SK-N-SH (cell line): ENCODE measurements at regions not wholly inside any gene's neighbourhood (a gene's known extent, or its start where the extent isn't known, plus 50 kb on each side); places are given as distances from the start of the nearest gene placed in this dataset.

Source experiments
- CTCF ChIA-PET: fragments of 300-600, 350-600 bp; formaldehyde crosslinking; extraction: SDS; loops from one replicate; lab custom pipeline; 2021; lab: Yijun Ruan, JAX
- POLR2A ChIA-PET: fragments of 350-600 bp; sonication (Branson Sonifier 250); formaldehyde crosslinking; extraction: SDS; loops from one replicate; lab custom pipeline; 2020; ENCODE audit warnings: antibody characterized with exemption, inconsistent platforms; lab: Yijun Ruan, JAX
- DNase-seq: peaks from one replicate; pipeline ENCODE4 v3.0.0; 2012
- H2AFZ ChIP-seq: fragments of 200-600 bp; sonication (generic); 2 replicates; pipeline ENCODE4 v1.8.1; 2016; ENCODE audit warnings: antibody characterized with exemption, mild to moderate bottlenecking, low read depth
- H3F3A ChIP-seq: fragments of 200-600 bp; sonication (generic); replicated peaks from 2 replicates; pipeline ENCODE3; 2016; ENCODE audit warnings: antibody characterized with exemption, mild to moderate bottlenecking; ENCODE audit not compliant: insufficient read depth
- H3K27ac ChIP-seq, 2 experiments: fragments of 200-500 bp in 1 of 2; fragments of 200-600 bp in 1 of 2; sonication (Bioruptor generic) in 1 of 2; sonication (generic), shearing (Covaris generic) in 1 of 2; 2 replicates each; pipeline versions ENCODE4 v1.5.1 to v1.6.1; 2014 to 2016; ENCODE audit warnings: low read depth in 2 of 2, inconsistent platforms in 1 of 2, low read length in 1 of 2, mild to moderate bottlenecking in 1 of 2, mixed read lengths in 1 of 2
- H3K27me3 ChIP-seq: fragments of 200-600 bp; sonication (generic), shearing (Covaris generic); 2 replicates; pipeline ENCODE4 v1.6.1; 2016; ENCODE audit warnings: mixed run types; ENCODE audit not compliant: insufficient read depth
- H3K36me3 ChIP-seq, 2 experiments: fragments of 200-500 bp in 1 of 2; fragments of 200-600 bp in 1 of 2; sonication (Bioruptor generic) in 1 of 2; sonication (generic) in 1 of 2; replicated peaks in 1 of 2; 2 replicates each; pipeline versions ENCODE3 to v1.5.1; 2014 to 2016; ENCODE audit warnings: low read length in 1 of 2, mild to moderate bottlenecking in 1 of 2; ENCODE audit not compliant: insufficient read depth in 2 of 2, control insufficient read depth in 1 of 2
- H3K4me1 ChIP-seq, 2 experiments: fragments of 200-500 bp in 1 of 2; fragments of 200-600 bp in 1 of 2; sonication (Bioruptor generic) in 1 of 2; sonication (generic), shearing (Covaris generic) in 1 of 2; 2 replicates each; pipeline versions ENCODE4 v1.5.1 to v1.6.1; 2014 to 2016; ENCODE audit warnings: low read depth in 1 of 2, low read length in 1 of 2, mixed run types in 1 of 2; ENCODE audit not compliant: insufficient read depth in 2 of 2, control insufficient read depth in 1 of 2
- H3K4me2 ChIP-seq: fragments of 200-600 bp; sonication (generic), shearing (Covaris generic); 2 replicates; pipeline ENCODE4 v1.6.1; 2017; ENCODE audit warnings: mixed run types
- H3K4me3 ChIP-seq, 2 experiments: fragments of 200-500 bp in 1 of 2; fragments of 200-600 bp in 1 of 2; sonication (Bioruptor generic) in 1 of 2; sonication (generic), shearing (Covaris generic) in 1 of 2; 2 replicates each; pipeline versions ENCODE4 v1.5.1 to v1.8.1; 2014 to 2016; ENCODE audit warnings: low read depth in 2 of 2, inconsistent platforms in 1 of 2, low read length in 1 of 2, mild to moderate bottlenecking in 1 of 2, mixed read lengths in 1 of 2, moderate library complexity in 1 of 2
- H3K79me2 ChIP-seq: fragments of 200-600 bp; sonication (generic); 2 replicates; pipeline ENCODE4 v1.8.1; 2017; ENCODE audit warnings: mild to moderate bottlenecking; ENCODE audit not compliant: insufficient read depth
- H3K9ac ChIP-seq: fragments of 200-600 bp; sonication (generic); 2 replicates; pipeline ENCODE4 v1.6.1; 2017; ENCODE audit warnings: mixed run types
- H3K9me2 ChIP-seq: fragments of 200-600 bp; sonication (generic); 2 replicates; pipeline ENCODE4 v1.6.1; 2017; ENCODE audit warnings: mixed run types
- H3K9me3 ChIP-seq: fragments of 200-600 bp; sonication (generic); 2 replicates; pipeline ENCODE4 v1.6.1; 2017; ENCODE audit warnings: mixed run types, mild to moderate bottlenecking, moderate library complexity
- H4K20me1 ChIP-seq: fragments of 200-600 bp; sonication (generic); 2 replicates; pipeline ENCODE4 v1.6.1; 2017; ENCODE audit warnings: mild to moderate bottlenecking, mixed run types; ENCODE audit not compliant: insufficient read depth
- EZH2phosphoT487 ChIP-seq: fragments of 200-600 bp; sonication (generic); IDR thresholded peaks from 2 replicates; pipeline ENCODE4 v1.6.1; 2017; ENCODE audit warnings: low read depth, mixed run types, mild to moderate bottlenecking, antibody characterized with exemption, moderate library complexity, borderline replicate concordance
- FOSL2 ChIP-seq: IDR thresholded peaks from 2 replicates; pipeline ENCODE4 v1.4.0; 2012; ENCODE audit warnings: low read depth, mild to moderate bottlenecking, moderate library complexity, borderline replicate concordance
- FOXJ3 ChIP-seq: sonication (generic); formaldehyde crosslinking; IDR thresholded peaks from 2 replicates; pipeline ENCODE4 v1.5.1; 2020; ENCODE audit warnings: mild to moderate bottlenecking, missing genetic modification reagents
- GATA2 ChIP-seq: sonication (generic); formaldehyde crosslinking; IDR thresholded peaks from 2 replicates; pipeline ENCODE4 v1.5.0; 2020; ENCODE audit warnings: mild to moderate bottlenecking, missing genetic modification reagents
- NFIC ChIP-seq: IDR thresholded peaks from 2 replicates; pipeline ENCODE4 v1.4.0; 2012; ENCODE audit warnings: borderline replicate concordance
- NRF1 ChIP-seq: IDR thresholded peaks from 2 replicates; pipeline ENCODE4 v1.6.1; 2012; ENCODE audit warnings: low read depth, mild to moderate bottlenecking, low read length
- RCOR1 ChIP-seq: fragments of 150-350 bp; IDR thresholded peaks from 2 replicates; pipeline ENCODE4 v1.6.1; 2017; ENCODE audit warnings: antibody characterized with exemption, low read length
- SIN3A ChIP-seq: IDR thresholded peaks from 2 replicates; pipeline ENCODE4 v1.6.1; 2012; ENCODE audit warnings: low read depth, mild to moderate bottlenecking, low read length, moderate library complexity, borderline replicate concordance
- YY1 ChIP-seq: IDR thresholded peaks from 2 replicates; pipeline ENCODE4 v1.4.0; 2012; ENCODE audit warnings: low read depth, mild to moderate bottlenecking
- whole genome bisulfite sequencing: methylation state at CpG from one replicate; pipeline ENCODE4 v1.1.6; 2017; ENCODE audit warnings: low lambda C conversion rate; 5-methylcytosine and 5-hydroxymethylcytosine counted together
- TF ChIP-seq, protein P1 (sequence below): fragments of 200-600 bp; sonication (generic); IDR thresholded peaks from 2 replicates; pipeline ENCODE4 v1.6.1; 2017; ENCODE audit warnings: antibody characterized with exemption, mild to moderate bottlenecking, moderate library complexity
- TF ChIP-seq, protein P2 (sequence below): IDR thresholded peaks from 2 replicates; pipeline ENCODE4 v1.6.1; 2012; ENCODE audit warnings: mild to moderate bottlenecking, low read depth, low read length, moderate library complexity

DNA sequence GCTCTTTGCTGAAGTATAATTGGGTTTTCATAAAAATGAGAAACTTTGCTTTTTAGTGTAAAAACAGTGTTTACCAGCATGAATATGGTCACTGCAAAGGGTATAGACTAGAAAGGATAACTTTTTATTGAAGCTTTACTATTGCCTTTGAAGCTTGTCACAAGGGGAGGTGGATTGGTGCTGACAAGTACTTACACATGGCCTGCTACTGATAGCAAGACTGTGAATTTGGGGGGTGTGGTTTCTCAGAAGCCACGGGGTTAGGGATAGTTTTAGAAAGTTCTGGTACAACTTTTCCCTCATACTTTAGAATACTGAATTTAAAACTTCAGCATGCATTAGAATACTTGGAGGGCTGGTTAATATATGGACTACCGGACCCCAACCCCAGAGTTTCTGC, 294.1 kb downstream of the SOCS6 start (continued):
- no peak for TF ChIP-seq RCOR1
- TF ChIP-seq NFIC: no peak
- no peak for TF ChIP-seq FOSL2
- no peak for TF ChIP-seq SIN3A
- TF ChIP-seq, protein P1, sequence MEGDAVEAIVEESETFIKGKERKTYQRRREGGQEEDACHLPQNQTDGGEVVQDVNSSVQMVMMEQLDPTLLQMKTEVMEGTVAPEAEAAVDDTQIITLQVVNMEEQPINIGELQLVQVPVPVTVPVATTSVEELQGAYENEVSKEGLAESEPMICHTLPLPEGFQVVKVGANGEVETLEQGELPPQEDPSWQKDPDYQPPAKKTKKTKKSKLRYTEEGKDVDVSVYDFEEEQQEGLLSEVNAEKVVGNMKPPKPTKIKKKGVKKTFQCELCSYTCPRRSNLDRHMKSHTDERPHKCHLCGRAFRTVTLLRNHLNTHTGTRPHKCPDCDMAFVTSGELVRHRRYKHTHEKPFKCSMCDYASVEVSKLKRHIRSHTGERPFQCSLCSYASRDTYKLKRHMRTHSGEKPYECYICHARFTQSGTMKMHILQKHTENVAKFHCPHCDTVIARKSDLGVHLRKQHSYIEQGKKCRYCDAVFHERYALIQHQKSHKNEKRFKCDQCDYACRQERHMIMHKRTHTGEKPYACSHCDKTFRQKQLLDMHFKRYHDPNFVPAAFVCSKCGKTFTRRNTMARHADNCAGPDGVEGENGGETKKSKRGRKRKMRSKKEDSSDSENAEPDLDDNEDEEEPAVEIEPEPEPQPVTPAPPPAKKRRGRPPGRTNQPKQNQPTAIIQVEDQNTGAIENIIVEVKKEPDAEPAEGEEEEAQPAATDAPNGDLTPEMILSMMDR: no peak
- TF ChIP-seq, all 33 proteins: peak for 0

DNA sequence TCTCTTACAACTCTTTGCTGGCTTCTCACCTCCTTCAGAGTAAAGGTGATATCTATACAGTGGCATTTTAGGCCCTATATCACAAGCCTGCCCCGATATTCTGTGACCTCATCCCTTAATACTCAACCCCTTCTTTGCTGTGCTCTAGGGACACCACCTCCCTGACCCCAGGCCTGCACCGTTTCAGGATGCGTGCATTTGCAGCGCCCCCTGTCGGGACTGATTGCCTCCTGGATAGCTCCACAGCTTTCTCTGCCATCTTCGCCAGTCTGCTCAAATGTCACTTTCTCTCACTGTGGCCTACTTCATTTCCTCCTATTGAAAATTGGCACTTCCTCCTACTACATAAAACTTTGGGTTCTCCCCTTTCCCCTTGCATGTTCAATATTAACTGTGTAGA, 289.6 kb downstream of the SOCS6 start:
- Histone ChIP-seq H3K9me3 (no peaks in the 10 kb centered on the region), H3K4me3 (peak overlapping the region in 1 of 2 experiments; percentile 26; a peak in 1 of 4 replicates), H3K9ac (no peak overlapping the region), H3K27ac (no peak overlapping the region), H3K4me2 (no peak overlapping the region), H2AFZ (no peak overlapping the region), H3K27me3 (no peaks in the 10 kb centered on the region), H3K79me2 (no peaks in the 10 kb centered on the region), H3F3A (no peaks in the 10 kb centered on the region), H3K36me3 (no peaks in the 10 kb centered on the region), H4K20me1 (no peaks in the 10 kb centered on the region), H3K4me1 (peaks cover 2 to 10% of the 10 kb centered on the region in 2 experiments; a peak in 1 of 4 replicates), H3K9me2 (no peaks in the 10 kb centered on the region)
- 75% methylated on average over 6 of the region's 6 CpGs for WGBS
- TF ChIP-seq FOXJ3 (CRISPR knock-in tag) (no peak), GATA2 (no peak), NRF1 (no peak), RCOR1 (no peak), YY1 (no peak), EZH2phosphoT487 (no peak)
- TF ChIP-seq, protein P2, sequence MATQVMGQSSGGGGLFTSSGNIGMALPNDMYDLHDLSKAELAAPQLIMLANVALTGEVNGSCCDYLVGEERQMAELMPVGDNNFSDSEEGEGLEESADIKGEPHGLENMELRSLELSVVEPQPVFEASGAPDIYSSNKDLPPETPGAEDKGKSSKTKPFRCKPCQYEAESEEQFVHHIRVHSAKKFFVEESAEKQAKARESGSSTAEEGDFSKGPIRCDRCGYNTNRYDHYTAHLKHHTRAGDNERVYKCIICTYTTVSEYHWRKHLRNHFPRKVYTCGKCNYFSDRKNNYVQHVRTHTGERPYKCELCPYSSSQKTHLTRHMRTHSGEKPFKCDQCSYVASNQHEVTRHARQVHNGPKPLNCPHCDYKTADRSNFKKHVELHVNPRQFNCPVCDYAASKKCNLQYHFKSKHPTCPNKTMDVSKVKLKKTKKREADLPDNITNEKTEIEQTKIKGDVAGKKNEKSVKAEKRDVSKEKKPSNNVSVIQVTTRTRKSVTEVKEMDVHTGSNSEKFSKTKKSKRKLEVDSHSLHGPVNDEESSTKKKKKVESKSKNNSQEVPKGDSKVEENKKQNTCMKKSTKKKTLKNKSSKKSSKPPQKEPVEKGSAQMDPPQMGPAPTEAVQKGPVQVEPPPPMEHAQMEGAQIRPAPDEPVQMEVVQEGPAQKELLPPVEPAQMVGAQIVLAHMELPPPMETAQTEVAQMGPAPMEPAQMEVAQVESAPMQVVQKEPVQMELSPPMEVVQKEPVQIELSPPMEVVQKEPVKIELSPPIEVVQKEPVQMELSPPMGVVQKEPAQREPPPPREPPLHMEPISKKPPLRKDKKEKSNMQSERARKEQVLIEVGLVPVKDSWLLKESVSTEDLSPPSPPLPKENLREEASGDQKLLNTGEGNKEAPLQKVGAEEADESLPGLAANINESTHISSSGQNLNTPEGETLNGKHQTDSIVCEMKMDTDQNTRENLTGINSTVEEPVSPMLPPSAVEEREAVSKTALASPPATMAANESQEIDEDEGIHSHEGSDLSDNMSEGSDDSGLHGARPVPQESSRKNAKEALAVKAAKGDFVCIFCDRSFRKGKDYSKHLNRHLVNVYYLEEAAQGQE: no peak
- ChIA-PET CTCF (no interaction called here), POLR2A (no interaction called here)
- DNase-seq: no peak
